SK-N-SH (cell line): ENCODE measurements at regions not wholly inside any gene's neighbourhood (a gene's known extent, or its start where the extent isn't known, plus 50 kb on each side); places are given as distances from the start of the nearest gene placed in this dataset.

Experiments
- CTCF ChIA-PET: fragments of 300-600, 350-600 bp; formaldehyde crosslinking; extraction: SDS; loops from one replicate; lab custom pipeline; 2021; lab: Yijun Ruan, JAX
- POLR2A ChIA-PET: fragments of 350-600 bp; sonication (Branson Sonifier 250); formaldehyde crosslinking; extraction: SDS; loops from one replicate; lab custom pipeline; 2020; ENCODE audit warnings: antibody characterized with exemption, inconsistent platforms; lab: Yijun Ruan, JAX
- DNase-seq: peaks from one replicate; pipeline ENCODE4 v3.0.0; 2012
- H2AFZ ChIP-seq: fragments of 200-600 bp; sonication (generic); 2 replicates; pipeline ENCODE4 v1.8.1; 2016; ENCODE audit warnings: antibody characterized with exemption, mild to moderate bottlenecking, low read depth
- H3F3A ChIP-seq: fragments of 200-600 bp; sonication (generic); replicated peaks from 2 replicates; pipeline ENCODE3; 2016; ENCODE audit warnings: antibody characterized with exemption, mild to moderate bottlenecking; ENCODE audit not compliant: insufficient read depth
- H3K27ac ChIP-seq, 2 experiments: fragments of 200-500 bp in 1 of 2; fragments of 200-600 bp in 1 of 2; sonication (Bioruptor generic) in 1 of 2; sonication (generic), shearing (Covaris generic) in 1 of 2; 2 replicates each; pipeline versions ENCODE4 v1.5.1 to v1.6.1; 2014 to 2016; ENCODE audit warnings: low read depth in 2 of 2, inconsistent platforms in 1 of 2, low read length in 1 of 2, mild to moderate bottlenecking in 1 of 2, mixed read lengths in 1 of 2
- H3K27me3 ChIP-seq: fragments of 200-600 bp; sonication (generic), shearing (Covaris generic); 2 replicates; pipeline ENCODE4 v1.6.1; 2016; ENCODE audit warnings: mixed run types; ENCODE audit not compliant: insufficient read depth
- H3K36me3 ChIP-seq, 2 experiments: fragments of 200-500 bp in 1 of 2; fragments of 200-600 bp in 1 of 2; sonication (Bioruptor generic) in 1 of 2; sonication (generic) in 1 of 2; replicated peaks in 1 of 2; 2 replicates each; pipeline versions ENCODE3 to v1.5.1; 2014 to 2016; ENCODE audit warnings: low read length in 1 of 2, mild to moderate bottlenecking in 1 of 2; ENCODE audit not compliant: insufficient read depth in 2 of 2, control insufficient read depth in 1 of 2
- H3K4me1 ChIP-seq, 2 experiments: fragments of 200-500 bp in 1 of 2; fragments of 200-600 bp in 1 of 2; sonication (Bioruptor generic) in 1 of 2; sonication (generic), shearing (Covaris generic) in 1 of 2; 2 replicates each; pipeline versions ENCODE4 v1.5.1 to v1.6.1; 2014 to 2016; ENCODE audit warnings: low read depth in 1 of 2, low read length in 1 of 2, mixed run types in 1 of 2; ENCODE audit not compliant: insufficient read depth in 2 of 2, control insufficient read depth in 1 of 2
- H3K4me2 ChIP-seq: fragments of 200-600 bp; sonication (generic), shearing (Covaris generic); 2 replicates; pipeline ENCODE4 v1.6.1; 2017; ENCODE audit warnings: mixed run types
- H3K4me3 ChIP-seq, 2 experiments: fragments of 200-500 bp in 1 of 2; fragments of 200-600 bp in 1 of 2; sonication (Bioruptor generic) in 1 of 2; sonication (generic), shearing (Covaris generic) in 1 of 2; 2 replicates each; pipeline versions ENCODE4 v1.5.1 to v1.8.1; 2014 to 2016; ENCODE audit warnings: low read depth in 2 of 2, inconsistent platforms in 1 of 2, low read length in 1 of 2, mild to moderate bottlenecking in 1 of 2, mixed read lengths in 1 of 2, moderate library complexity in 1 of 2
- H3K79me2 ChIP-seq: fragments of 200-600 bp; sonication (generic); 2 replicates; pipeline ENCODE4 v1.8.1; 2017; ENCODE audit warnings: mild to moderate bottlenecking; ENCODE audit not compliant: insufficient read depth
- H3K9ac ChIP-seq: fragments of 200-600 bp; sonication (generic); 2 replicates; pipeline ENCODE4 v1.6.1; 2017; ENCODE audit warnings: mixed run types
- H3K9me2 ChIP-seq: fragments of 200-600 bp; sonication (generic); 2 replicates; pipeline ENCODE4 v1.6.1; 2017; ENCODE audit warnings: mixed run types
- H3K9me3 ChIP-seq: fragments of 200-600 bp; sonication (generic); 2 replicates; pipeline ENCODE4 v1.6.1; 2017; ENCODE audit warnings: mixed run types, mild to moderate bottlenecking, moderate library complexity
- H4K20me1 ChIP-seq: fragments of 200-600 bp; sonication (generic); 2 replicates; pipeline ENCODE4 v1.6.1; 2017; ENCODE audit warnings: mild to moderate bottlenecking, mixed run types; ENCODE audit not compliant: insufficient read depth
- CHD2 ChIP-seq: fragments of 150-350 bp; IDR thresholded peaks from 2 replicates; pipeline ENCODE4 v1.6.1; 2018; ENCODE audit warnings: low read length; ENCODE audit not compliant: partially characterized antibody
- CTCF ChIP-seq: fragments of 200-600 bp; sonication (generic); IDR thresholded peaks from 2 replicates; pipeline ENCODE4 v1.6.1; 2017; ENCODE audit warnings: antibody characterized with exemption, mild to moderate bottlenecking, moderate library complexity
- ELF1 ChIP-seq: IDR thresholded peaks from 2 replicates; pipeline ENCODE4 v1.4.0; 2012
- EP300 ChIP-seq, 2 experiments: IDR thresholded peaks; 2 replicates each; pipeline versions ENCODE4 v1.4.0 to v1.6.1; 2012; ENCODE audit warnings: borderline replicate concordance in 1 of 2, low read depth in 1 of 2, low read length in 1 of 2
- EZH2phosphoT487 ChIP-seq: fragments of 200-600 bp; sonication (generic); IDR thresholded peaks from 2 replicates; pipeline ENCODE4 v1.6.1; 2017; ENCODE audit warnings: low read depth, mixed run types, mild to moderate bottlenecking, antibody characterized with exemption, moderate library complexity, borderline replicate concordance
- FOXM1 ChIP-seq: IDR thresholded peaks from 2 replicates; pipeline ENCODE4 v1.4.0; 2012; ENCODE audit warnings: low read depth, mild to moderate bottlenecking
- GATA2 ChIP-seq: sonication (generic); formaldehyde crosslinking; IDR thresholded peaks from 2 replicates; pipeline ENCODE4 v1.5.0; 2020; ENCODE audit warnings: mild to moderate bottlenecking, missing genetic modification reagents
- IRF3 ChIP-seq: fragments of 150-350 bp; IDR thresholded peaks from 2 replicates; pipeline ENCODE4 v1.6.1; 2016; ENCODE audit warnings: mild to moderate bottlenecking, low read depth, low read length
- MAX ChIP-seq: IDR thresholded peaks from 2 replicates; pipeline ENCODE4 v1.4.0; 2012; ENCODE audit warnings: low read depth
- NFIC ChIP-seq: IDR thresholded peaks from 2 replicates; pipeline ENCODE4 v1.4.0; 2012; ENCODE audit warnings: borderline replicate concordance
- RAD21 ChIP-seq: IDR thresholded peaks from 2 replicates; pipeline ENCODE4 v1.6.1; 2012; ENCODE audit warnings: mild to moderate bottlenecking, low read length
- REST ChIP-seq: IDR thresholded peaks from 2 replicates; pipeline ENCODE4 v1.6.1; 2012; ENCODE audit warnings: mild to moderate bottlenecking, low read depth, low read length, moderate library complexity
- RFX5 ChIP-seq: IDR thresholded peaks from 2 replicates; pipeline ENCODE4 v1.6.1; 2012; ENCODE audit warnings: mild to moderate bottlenecking, improper control_type of control experiment, low read length
- SIN3A ChIP-seq: IDR thresholded peaks from 2 replicates; pipeline ENCODE4 v1.6.1; 2012; ENCODE audit warnings: low read depth, mild to moderate bottlenecking, low read length, moderate library complexity, borderline replicate concordance
- TAF1 ChIP-seq: IDR thresholded peaks from 2 replicates; pipeline ENCODE4 v1.6.1; 2012; ENCODE audit warnings: low read depth, mild to moderate bottlenecking, low read length, moderate library complexity, borderline replicate concordance
- USF1 ChIP-seq: IDR thresholded peaks from 2 replicates; pipeline ENCODE4 v1.4.0; 2012; ENCODE audit warnings: low read depth, borderline replicate concordance
- USF2 ChIP-seq: fragments of 150-350 bp; IDR thresholded peaks from 2 replicates; pipeline ENCODE4 v1.6.1; 2017; ENCODE audit warnings: antibody characterized with exemption, low read length, low read depth, borderline replicate concordance
- YY1 ChIP-seq: IDR thresholded peaks from 2 replicates; pipeline ENCODE4 v1.4.0; 2012; ENCODE audit warnings: low read depth, mild to moderate bottlenecking
- ZBTB33 ChIP-seq: IDR thresholded peaks from 2 replicates; pipeline ENCODE4 v1.4.0; 2012; ENCODE audit warnings: low read depth, borderline replicate concordance
- WGBS: methylation state at CpG from one replicate; pipeline ENCODE4 v1.1.6; 2017; ENCODE audit warnings: low lambda C conversion rate; 5-methylcytosine and 5-hydroxymethylcytosine counted together

GRCh38 chr16:35797811-35798210 is 2338.4 kb downstream of the TP53TG3F start (continued):
- TF ChIP-seq NFIC (no peak), SIN3A (no peak), MAX (no peak)

- POLR2A ChIA-PET, result no interaction called here
- TF ChIP-seq TAF1 (no peak), IRF3 (no peak), RFX5 (no peak), ZBTB33 (no peak), USF2 (no peak), REST (no peak), NFIC (no peak), USF1 (no peak), CTCF (no peak), ELF1 (no peak), CHD2 (no peak), EP300 (IDR thresholded peaks at IDR 0.05; ENCODE audit: borderline replicate concordance in 1 of 2, low read depth in 1 of 2, low read length in 1 of 2) (no peak), EZH2phosphoT487 (no peak), GATA2 (CRISPR knock-in tag) (no peak), RAD21 (no peak), YY1 (no peak), FOXM1 (no peak), SIN3A (no peak)
- TF ChIP-seq, all 33 proteins: peak for 0
- no peak for DNase-seq
- H3F3A ChIP-seq, result no peaks in the 10 kb centered on the region
- CTCF ChIA-PET, result no interaction called here
- no peaks in the 10 kb centered on the region for H3K9me3 ChIP-seq
- no peak overlapping the region for H3K27ac ChIP-seq
- no peaks in the 10 kb centered on the region for H3K9me2 ChIP-seq
- no peaks in the 10 kb centered on the region for H3K27me3 ChIP-seq
- 5% methylated on average over 11 of the region's 11 CpGs for WGBS
- H3K36me3 ChIP-seq, result no peaks in the 10 kb centered on the region
- no peak overlapping the region for H3K4me3 ChIP-seq
- H3K9ac ChIP-seq, result no peak overlapping the region
- no peak overlapping the region for H2AFZ ChIP-seq
- no peaks in the 10 kb centered on the region for H3K79me2 ChIP-seq
- H3K4me1 ChIP-seq, result peaks cover 0 to 6% of the 10 kb centered on the region in 2 experiments; a peak in 1 of 4 replicates
- no peaks in the 10 kb centered on the region for H4K20me1 ChIP-seq
- no peak overlapping the region for H3K4me2 ChIP-seq
Measured at GRCh38 chr16:35798885-35799426, 2339.5 kb downstream of the TP53TG3F start.
